Lower lobe of right lung (tissue), 2 donors: ENCODE measurements at regions not wholly inside any gene's neighbourhood (a gene's known extent, or its start where the extent isn't known, plus 50 kb on each side); places are given as distances from the start of the nearest gene placed in this dataset.
A peak's percentile ranks its signal among the peaks of the same experiment; 100 is the strongest.

Experiments used
- ATAC-seq, 2 donors: fragments of 200-7000 bp; cut with Tn5 transposase; one replicate each; pipeline ENCODE4 v1.9.1; 2020 to 2022; ENCODE audit warnings: mild to moderate bottlenecking in 2 of 2, moderate library complexity in 2 of 2
- DNase-seq: peaks from one replicate; pipeline ENCODE4 v3.0.0-alpha.2; 2020
- H3K27ac ChIP-seq: fragments of 200-600 bp; one replicate; pipeline ENCODE4 v1.8.0; 2022
- H3K27me3 ChIP-seq: fragments of 200-600 bp; one replicate; pipeline ENCODE4 v1.8.0; 2022; ENCODE audit warnings: low read depth
- H3K36me3 ChIP-seq: fragments of 200-600 bp; one replicate; pipeline ENCODE4 v1.8.0; 2022; ENCODE audit warnings: mild to moderate bottlenecking
- H3K4me1 ChIP-seq: fragments of 200-600 bp; one replicate; pipeline ENCODE4 v1.8.0; 2022
- H3K4me3 ChIP-seq: fragments of 200-600 bp; one replicate; pipeline ENCODE4 v1.8.0; 2022; ENCODE audit warnings: mild to moderate bottlenecking
- H3K9me3 ChIP-seq: fragments of 200-600 bp; one replicate; pipeline ENCODE4 v1.8.0; 2022
- intact Hi-C: fragments of 100-400 bp; cut with DNase I; formaldehyde crosslinking; loops from one replicate; pipeline ENCODE4 v1.11.0; 2022
- TF ChIP-seq, protein P1 (sequence below): fragments of 200-600 bp; IDR thresholded peaks from one replicate; pipeline ENCODE4 v1.8.0; 2022; ENCODE audit warnings: antibody characterized with exemption, mild to moderate bottlenecking
- donor health status: DM: no; HTN: yes; CAD: no; lungs with severe emphysema.

- H3K4me3 ChIP-seq = no peak overlapping the region
- ATAC-seq (peak in 1 of 2 donors; percentile 69), DNase-seq (no peak)
- no peak overlapping the region for H3K27ac ChIP-seq
- no peaks in the 10 kb centered on the region for H3K9me3 ChIP-seq
- intact Hi-C loops = no loop called here
- H3K4me1 ChIP-seq = no peaks in the 10 kb centered on the region
- H3K27me3 ChIP-seq = no peaks in the 10 kb centered on the region
- TF ChIP-seq, protein P1, sequence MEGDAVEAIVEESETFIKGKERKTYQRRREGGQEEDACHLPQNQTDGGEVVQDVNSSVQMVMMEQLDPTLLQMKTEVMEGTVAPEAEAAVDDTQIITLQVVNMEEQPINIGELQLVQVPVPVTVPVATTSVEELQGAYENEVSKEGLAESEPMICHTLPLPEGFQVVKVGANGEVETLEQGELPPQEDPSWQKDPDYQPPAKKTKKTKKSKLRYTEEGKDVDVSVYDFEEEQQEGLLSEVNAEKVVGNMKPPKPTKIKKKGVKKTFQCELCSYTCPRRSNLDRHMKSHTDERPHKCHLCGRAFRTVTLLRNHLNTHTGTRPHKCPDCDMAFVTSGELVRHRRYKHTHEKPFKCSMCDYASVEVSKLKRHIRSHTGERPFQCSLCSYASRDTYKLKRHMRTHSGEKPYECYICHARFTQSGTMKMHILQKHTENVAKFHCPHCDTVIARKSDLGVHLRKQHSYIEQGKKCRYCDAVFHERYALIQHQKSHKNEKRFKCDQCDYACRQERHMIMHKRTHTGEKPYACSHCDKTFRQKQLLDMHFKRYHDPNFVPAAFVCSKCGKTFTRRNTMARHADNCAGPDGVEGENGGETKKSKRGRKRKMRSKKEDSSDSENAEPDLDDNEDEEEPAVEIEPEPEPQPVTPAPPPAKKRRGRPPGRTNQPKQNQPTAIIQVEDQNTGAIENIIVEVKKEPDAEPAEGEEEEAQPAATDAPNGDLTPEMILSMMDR = no peak
- H3K36me3 ChIP-seq = no peaks in the 10 kb centered on the region
These were observed 223.7 kb upstream of the ADAMTS5 start for GRCh38 chr21:27190601-27191000.

DNA sequence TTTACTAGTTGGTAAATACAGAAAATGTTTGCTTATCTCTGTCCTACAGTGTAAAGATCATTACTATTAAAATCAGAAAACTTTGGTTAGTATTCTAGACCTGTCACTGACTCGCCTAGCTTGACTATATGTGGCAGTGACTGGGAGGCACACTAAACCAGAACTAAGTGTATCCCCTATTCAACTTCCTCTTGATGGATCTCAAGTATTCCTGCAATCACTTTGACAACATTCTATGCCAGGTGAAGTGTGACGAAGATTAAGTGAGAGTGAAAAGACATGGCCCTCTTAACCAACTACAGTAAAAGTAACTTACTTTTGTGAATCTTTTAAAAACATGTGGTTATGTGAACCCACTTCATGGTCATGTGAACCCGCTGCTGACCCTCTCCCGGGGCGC lies 223.0 kb upstream of the ADAMTS5 start:
- Histone ChIP-seq H3K36me3 (no peaks in the 10 kb centered on the region), H3K27me3 (no peaks in the 10 kb centered on the region), H3K4me3 (no peak overlapping the region), H3K9me3 (no peaks in the 10 kb centered on the region), H3K4me1 (no peaks in the 10 kb centered on the region), H3K27ac (no peak overlapping the region)
- DNase-seq (no peak), ATAC-seq (peak; percentile 56 to 68)
- intact Hi-C loops = no loop called here
- TF ChIP-seq, protein P1 = no peak

GRCh38 chr21:27173053-27173452 lies 206.2 kb upstream of the ADAMTS5 start:
- no peaks in the 10 kb centered on the region for H3K27me3 ChIP-seq
- no peaks in the 10 kb centered on the region for H3K4me1 ChIP-seq
- TF ChIP-seq, protein P1 = no peak
- intact Hi-C loops = no loop called here
- no peaks in the 10 kb centered on the region for H3K36me3 ChIP-seq
- H3K9me3 ChIP-seq = no peaks in the 10 kb centered on the region
- DNase-seq = no peak
- H3K27ac ChIP-seq = no peak overlapping the region
- ATAC-seq = no peak
- no peak overlapping the region for H3K4me3 ChIP-seq

DNA sequence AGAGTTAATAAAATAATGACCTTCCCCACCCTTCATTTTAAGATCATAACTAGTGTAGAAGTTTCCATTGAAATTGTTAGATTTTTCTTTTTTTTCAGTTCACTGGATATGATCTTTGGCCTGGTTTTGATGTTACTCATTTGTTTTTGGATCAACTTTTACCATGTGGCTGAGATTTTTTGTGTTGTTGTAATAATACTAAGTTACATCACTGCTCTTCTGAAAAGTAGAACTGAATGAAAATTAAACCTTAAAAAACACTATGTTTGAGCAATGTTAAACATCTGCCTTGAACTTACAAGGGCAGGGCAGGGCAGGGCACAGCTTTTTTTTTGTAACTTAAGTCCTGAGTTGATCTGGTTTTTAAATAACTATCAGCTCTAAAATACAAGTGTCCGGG lies 204.8 kb upstream of the ADAMTS5 start:
- no peaks in the 10 kb centered on the region for H3K36me3 ChIP-seq
- H3K9me3 ChIP-seq = no peaks in the 10 kb centered on the region
- no peak overlapping the region for H3K27ac ChIP-seq
- H3K27me3 ChIP-seq = no peaks in the 10 kb centered on the region
- H3K4me3 ChIP-seq = no peak overlapping the region
- TF ChIP-seq, protein P1 = no peak
- DNase-seq (no peak), ATAC-seq (no peak)
- intact Hi-C loops = no loop called here
- no peaks in the 10 kb centered on the region for H3K4me1 ChIP-seq

DNA sequence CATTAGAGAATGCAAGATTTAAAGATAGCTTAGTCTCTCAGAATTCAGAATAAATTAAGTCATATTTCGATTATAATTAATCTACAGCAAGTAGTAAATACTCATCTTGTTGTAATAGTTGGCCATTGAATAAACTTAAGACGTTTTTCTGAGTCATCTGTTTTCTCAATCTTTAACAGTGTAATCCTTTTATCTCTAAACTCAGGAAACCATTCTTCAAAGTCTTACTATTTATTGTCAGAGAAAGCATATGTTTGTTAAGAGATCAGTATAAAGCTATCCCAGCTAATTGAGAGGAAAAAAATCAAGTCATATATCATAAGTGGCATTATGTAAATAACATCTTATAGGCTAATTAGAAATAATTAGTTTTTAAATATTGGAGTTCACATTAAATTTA lies 201.2 kb upstream of the ADAMTS5 start:
- TF ChIP-seq, protein P1 = no peak
- no peaks in the 10 kb centered on the region for H3K4me1 ChIP-seq
- DNase-seq = no peak
- no peaks in the 10 kb centered on the region for H3K36me3 ChIP-seq
- H3K27me3 ChIP-seq = no peaks in the 10 kb centered on the region
- H3K4me3 ChIP-seq = no peak overlapping the region
- no peak overlapping the region for H3K27ac ChIP-seq
- intact Hi-C loops = no loop called here
- no peaks in the 10 kb centered on the region for H3K9me3 ChIP-seq
- ATAC-seq = no peak
